ENCODE measurements at regions not wholly inside any gene's neighbourhood (a gene's known extent, or its start where the extent isn't known, plus 50 kb on each side); places are given as distances from the start of the nearest gene placed in this dataset.
"Not testable (repeated sequence)": the region's sequence is repeated elsewhere in the genome, so short reads cannot be mapped to it uniquely, and the experiment has no call there.

DNA sequence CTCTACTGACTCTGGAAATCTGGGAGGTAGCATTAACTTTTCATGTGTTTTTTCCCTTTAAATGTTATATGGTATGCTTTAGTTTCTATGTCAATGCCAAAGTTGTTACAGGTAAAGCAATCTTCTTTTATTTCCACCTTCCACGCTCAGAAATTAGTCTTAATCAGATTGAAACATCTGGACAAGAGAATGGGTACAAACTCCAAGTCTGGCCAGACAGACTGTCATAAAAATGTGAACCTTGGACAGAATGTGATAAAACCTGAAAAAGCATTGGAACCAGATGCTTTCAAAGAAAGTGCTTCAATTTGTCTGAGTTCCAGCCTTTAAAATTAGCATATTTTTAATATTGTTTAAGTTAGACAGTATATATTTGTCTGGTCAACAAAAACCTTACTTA lies 110.7 kb upstream of the P2RY1 start:
- no peak for DNase-seq

DNA sequence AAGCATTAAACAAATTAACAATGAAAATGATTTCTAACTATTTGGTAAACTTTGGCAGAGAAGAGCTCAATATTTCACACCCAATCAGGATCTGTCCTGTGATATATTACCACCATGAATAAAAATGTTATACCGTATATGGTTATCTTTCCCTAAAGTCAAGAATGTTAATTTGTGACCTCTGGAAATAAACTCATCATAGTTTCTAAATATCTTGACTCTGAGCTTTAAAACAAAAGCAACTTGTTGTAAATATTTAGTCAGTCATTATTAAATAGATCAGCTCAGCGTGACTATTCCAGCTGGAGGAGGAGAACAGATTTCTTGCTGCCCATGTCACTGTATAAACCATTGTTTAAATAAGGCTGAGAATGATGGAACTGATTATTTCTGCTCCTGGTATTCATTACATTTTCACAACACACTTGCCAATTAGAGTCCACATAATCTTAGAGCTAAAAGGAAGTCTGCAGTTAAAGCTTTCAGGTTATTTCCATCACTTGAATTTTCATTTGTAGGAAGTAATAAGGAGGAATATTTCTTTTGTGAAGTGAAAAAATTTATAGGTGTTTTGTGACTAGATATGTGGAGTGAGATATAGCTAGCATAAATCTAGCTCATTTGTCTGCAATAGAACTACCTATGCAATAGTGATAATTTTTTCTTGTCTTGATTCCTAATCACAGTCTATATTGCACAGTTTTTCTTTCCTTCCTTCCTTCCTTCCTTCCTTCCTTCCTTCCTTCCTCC lies 106.5 kb upstream of the P2RY1 start:
- DNase-seq = no peak

DNA sequence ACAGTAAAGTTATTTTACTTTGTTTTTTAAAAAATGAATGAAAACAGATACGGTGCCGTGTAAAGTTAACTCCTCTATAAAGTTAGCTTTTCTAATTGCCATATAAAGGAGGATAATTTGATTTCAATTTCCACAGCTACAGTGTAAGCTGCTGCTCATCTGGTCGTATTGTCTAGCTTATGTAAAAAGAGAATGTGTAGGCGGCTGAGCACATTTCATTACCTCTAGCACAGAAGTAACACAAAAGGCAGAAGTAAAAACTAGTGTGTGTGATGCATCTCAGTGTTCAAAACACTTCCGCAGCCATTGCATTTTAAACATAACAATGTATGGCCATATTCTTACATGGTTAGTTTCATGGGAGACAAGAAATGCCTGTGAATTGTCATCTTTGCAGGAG lies 105.0 kb upstream of the P2RY1 start:
- no peak for DNase-seq

DNA sequence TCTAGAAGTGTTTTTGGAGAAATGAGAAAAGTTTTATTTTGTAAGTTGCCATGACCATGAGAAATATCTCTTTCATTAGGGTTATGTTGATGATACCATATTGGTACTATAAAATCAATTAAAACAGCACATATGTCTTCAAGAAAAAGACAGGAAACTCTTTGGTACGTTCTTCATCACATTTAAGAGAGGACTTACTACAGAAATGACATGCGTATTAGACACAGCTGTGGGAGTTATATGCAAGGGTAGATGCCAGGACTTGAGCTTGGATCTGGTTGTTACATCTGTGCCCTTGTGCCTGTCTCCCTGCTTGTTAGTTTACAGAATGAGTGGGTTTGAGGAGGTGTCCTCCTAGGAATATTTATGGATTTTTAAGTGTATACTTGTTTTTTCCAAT lies 103.4 kb upstream of the P2RY1 start:
- no peak for DNase-seq

DNA sequence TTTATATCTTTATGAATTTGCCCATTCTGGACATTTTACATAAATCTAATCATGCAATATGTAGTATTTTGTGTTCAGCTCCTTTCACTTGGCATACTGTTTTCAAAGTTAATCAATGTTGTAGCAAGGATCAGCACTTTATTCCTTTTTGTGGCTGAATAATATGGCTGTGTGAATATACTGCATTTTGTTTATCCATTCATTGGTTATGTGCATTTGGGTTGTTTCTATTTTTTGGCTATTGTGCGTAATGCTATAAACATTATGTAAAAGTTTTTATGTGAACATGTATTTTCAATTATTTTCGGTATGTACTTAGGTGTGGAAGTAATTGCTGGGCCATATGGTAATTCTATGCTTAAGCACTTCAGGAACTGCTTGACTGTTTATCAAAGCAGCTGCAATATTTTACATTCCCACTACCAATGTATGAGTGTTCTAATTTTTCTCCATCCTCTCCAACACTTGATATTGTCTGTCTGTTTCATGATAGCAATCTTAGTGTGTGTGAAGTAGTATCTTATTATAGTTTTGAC lies 101.3 kb upstream of the P2RY1 start:
- no peak for DNase-seq

DNA sequence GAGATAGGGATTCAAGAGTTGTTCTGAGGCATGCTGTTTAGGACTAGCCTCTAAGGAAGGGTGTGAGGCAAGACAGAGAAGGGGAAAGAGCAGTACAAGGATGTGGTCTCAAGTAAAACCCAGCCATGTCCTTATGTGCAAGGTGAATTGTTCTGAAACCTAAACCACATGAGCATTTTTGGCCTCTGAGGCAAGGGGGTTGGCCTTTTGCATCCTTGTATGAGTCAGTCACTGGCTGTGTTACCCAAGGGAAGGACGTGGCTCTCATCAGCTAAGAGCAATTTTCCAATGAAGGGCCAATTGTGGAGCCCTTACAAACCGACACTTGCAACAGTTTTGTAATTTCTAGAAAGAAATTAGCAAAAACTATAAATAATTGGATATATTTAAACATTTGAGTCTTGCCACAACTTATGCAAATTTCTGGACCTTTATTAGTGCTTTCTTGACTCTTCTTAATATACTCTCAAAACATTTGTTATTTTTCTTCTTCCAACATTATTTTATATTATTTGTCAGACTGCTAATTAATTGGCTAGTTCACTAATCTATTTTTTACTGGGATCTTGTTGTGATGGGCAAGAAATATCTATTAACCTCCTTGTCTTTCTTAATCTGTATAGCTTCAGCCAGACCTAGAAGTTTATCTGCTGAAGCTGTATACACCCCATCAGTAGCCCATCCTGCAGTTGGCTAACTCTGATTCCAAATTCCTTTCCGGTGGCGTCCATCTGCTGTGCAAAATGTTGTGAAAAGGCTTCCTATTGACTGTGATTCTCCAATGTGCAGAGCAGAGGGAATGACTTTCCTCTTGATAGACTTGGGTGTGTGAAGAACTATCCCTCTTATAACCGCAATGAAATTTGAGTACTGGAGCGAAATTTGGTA lies 97.7 kb upstream of the P2RY1 start:
- peak in 1 of 2 experiments; percentile 4 for DNase-seq

DNA sequence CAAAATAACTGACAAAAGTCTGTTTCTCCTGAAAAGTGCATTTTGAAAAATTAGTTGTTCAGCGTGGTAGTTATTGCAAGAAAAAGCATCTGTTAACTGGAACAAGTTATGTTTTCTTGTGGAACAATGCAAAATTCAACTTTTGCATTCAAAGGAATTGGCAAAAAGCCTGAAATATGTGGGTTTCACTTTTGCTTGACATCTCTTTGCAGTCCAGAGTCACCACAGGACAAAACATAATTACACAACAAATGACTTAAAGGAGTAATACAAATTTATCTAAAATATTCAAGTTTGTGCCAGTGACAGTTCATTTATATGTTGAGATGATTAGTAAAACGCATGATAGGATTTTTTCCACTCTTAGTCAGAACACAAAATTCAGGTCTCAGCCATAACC lies 96.3 kb upstream of the P2RY1 start:
- no peak for DNase-seq

DNA sequence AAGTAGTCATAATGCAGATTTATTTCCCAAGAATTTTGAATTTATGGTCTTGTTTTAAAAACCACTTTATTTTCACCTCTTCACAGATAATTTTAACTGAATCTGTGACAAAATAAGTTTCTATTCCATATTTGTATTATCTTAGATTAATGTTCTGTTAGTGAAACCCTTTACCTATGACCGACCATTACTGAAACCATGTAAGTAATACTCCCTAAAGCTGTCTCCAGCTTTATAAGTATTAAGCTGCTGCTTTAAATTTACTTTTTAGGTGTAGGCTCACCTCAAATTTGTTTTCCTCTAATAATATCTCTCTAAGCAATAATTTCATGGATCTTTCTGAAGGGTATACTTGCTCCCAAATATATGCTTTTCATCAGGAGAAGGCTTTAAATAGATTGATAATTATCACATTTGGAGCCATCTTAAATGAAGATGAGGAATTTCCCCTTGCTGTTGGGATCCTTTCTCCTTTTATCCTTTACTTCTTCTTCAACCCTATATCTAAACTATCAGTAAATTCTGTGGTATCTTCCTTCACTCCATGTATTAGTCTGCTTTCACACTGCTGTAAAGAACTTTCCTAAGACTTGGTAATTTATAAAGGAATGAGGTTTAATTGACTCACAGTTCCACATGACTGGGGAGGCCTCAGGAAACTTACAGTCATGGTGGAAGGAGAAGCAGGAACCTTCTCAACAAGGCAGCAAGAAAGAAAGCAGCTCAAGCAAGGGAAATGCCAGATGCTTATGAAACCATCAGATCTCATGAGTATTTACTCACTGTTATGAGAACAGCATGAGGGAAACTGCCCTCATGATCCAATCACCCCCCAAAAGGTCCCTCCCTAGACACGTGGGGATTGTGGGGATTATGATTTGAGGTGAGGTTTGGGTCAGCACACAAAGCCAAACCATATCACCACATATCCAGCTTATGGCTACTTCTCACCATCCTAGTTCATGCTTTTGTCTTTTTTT lies 92.3 kb upstream of the P2RY1 start:
- no peak for DNase-seq

DNA sequence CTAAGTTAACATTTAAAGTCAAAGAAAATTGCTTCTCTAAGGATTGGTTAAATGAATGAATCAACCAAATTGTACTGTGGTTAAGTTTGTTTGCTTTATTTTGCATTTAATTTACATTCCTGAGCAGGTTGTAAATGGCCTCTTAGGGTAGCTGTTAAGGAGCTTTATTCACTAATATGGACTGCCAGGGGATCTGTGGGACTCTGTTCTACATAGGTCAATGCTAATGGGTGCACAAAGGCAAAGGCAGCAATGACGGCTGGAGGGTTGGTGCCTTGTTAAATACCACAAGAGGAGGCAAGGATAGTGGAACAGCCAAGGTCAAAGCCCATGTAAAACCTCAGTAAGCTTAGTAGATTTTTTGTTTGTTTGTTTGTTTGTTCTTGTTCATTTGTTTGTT lies 89.3 kb upstream of the P2RY1 start:
- no peak for DNase-seq

DNA sequence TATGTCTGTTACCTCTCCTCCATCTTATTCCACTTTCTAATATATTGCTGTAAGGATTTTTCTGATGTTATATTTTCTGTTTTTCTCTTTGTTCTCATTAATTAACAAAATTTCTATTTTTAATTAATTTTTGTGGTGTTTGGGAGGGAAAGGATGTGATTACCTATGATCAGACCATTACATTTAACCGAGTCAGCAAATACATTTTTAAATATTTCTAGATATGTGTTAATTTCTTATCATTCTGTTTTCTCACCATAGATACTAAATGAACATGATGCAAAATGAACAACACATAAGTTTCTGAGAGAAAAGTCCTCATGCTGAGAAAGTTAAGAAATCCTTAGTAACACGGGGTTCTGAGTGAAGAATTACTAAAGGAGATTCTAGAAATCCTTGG lies 80.6 kb upstream of the P2RY1 start:
- DNase-seq = no peak

DNA sequence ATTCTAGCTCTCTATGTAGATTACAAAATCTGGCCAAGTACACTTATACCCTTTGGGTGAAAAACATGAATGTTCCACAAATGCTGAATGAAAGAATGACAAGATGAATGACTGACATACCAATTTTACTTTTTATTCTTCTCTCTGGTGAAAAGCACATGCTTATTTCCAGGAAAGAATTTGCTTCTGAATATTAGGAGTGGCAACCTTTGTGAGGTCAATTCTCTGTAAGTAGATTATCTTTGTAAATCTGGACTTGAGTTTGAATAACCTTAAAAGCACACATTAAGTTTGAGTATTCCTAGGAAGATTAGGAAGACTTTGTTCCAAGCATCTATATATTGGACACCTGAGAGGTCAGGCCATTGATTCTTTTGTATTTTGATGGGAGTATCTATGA lies 78.1 kb upstream of the P2RY1 start:
- no peak for DNase-seq

DNA sequence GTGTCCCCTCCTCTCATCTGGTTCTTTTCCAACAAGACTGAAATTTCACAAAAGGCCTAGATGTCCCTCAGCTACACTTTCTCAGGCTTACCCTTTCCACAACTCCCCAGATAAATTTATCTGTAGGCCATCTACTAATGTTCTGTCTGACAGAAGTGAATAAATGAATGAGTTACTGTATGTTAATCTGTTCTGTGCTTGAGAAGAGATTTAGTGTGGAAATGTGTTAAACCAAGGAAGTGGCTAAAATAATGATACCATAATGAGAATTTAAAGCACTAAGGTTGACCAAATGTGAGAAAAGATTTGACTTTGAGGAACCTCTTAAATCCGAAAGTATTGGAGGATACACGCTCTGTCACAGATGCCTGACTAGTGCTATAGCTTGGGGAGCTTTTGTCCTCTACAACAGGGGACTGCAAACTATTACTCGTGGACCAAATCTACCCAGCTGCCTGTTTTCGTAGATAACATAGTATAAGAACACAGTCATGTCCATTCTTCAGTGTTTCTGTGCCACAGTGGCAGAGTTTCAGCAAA lies 74.8 kb upstream of the P2RY1 start:
- no peak for DNase-seq

DNA sequence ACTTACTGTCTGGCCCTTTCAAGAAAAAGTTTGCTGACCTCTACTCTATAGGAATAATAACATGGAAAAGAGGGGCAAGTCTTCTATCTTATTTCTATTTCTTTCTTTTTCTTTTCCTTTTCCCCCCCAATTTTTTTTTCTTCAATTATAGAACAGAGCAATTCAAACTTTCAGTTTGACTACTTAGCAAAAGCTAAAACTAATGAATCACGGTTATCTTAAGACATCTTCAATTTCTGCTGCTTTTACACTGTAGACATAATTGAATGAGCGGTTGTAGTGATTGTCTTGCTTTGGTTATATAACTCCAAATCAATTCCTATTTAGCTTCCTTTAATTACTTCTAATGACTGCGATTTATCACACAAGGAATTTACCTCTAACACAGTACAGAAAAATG lies 74.3 kb upstream of the P2RY1 start:
- no peak for DNase-seq

DNA sequence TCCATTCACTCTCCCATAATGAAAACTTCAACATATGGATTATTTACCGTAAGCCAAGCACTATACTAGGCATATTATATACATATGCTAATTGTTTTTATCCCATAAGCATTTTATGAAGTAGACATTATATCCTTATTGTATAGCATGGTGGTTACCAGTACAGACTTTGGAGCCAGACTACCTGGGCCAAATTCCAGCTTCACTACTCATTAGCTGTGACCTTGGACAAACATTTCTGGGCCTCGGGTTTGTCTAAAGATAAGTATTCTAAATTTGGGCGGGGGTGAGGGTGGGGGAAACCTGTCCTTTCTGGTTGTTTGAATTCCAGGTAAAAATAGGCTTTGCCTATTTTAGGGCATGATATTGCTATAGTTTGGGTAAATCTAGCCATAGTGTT lies 66.5 kb upstream of the P2RY1 start:
- no peak for DNase-seq

DNA sequence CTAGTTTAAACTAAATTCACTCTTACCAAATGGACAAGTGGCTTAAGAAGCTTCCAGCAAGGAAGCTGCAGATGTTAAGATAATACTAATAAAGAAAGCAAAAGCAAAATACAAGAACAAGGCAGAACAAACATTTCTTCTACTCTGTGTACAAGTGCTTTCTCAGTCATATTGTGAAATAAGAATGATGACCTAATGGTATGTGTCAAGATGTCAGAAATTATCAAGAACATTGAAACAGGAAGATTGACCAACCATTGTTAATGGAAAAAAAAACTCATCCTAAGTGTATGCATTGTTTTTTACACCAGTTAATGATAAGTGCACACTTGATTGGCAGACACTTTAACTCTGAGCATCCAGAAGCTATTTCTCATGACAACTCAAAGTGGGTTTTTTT lies 65.4 kb upstream of the P2RY1 start:
- no peak for DNase-seq

DNA sequence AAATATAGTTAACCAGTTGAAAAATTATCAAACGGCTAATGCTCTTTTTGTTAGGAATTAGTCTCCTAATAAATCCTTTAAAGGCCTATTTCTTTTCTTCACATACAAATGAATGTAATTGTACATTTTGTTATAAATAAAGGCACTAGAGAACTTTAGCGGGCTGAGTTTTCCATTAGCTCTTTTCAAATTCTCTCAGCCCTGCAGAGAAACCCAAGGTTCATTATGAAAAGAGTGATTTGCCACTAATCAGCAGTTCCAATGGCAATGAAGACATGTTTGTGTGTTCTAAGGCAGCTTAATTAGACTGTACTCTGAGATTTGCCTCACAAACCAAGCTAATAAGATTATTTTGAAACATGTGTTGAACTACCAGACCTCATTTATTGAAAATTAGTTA lies 64.6 kb upstream of the P2RY1 start:
- no peak for DNase-seq

DNA sequence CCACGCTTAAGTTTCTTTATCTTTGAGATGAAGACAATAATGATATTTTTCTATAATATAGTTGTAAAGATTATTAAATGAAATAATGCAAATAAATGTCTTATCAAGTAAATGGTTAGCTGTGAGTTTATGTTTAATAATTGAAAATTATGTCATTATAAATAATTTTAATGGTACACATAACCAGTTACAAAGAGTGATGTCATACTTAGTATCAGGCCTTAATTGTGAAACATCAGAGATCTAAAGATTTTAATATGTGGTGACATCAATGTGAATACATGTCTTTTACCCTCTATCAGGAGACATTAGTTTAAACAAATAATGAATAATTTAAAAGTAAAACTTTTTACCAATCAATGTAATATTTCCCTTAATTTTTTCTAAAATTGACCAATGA lies 63.8 kb upstream of the P2RY1 start:
- DNase-seq = no peak

DNA sequence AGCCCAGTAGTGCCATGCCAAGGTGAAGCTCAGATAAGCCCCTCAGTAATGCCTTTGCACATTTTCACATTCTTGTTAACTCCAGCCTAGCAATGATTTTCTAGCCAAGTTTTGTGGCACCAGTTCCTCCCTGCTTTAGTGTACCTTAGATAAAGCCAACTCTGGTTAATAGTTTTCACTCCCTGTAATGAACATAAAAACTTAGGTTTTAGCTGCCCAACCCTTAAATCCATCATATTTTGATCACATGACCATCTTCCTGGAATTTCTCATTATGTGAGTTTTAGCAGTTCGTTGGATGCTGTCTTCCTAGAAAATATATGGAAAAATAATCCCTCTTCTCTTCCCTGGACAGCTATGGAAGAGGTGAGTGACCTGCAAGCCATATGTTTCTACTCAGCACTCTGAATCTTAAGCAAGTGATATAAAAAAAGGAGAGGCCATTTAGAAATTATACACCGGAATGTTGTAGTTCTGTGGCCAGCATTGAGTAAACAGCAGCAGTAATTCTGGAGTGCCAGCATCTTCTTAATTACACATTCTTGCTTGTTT lies 62.2 kb upstream of the P2RY1 start:
- DNase-seq = no peak

DNA sequence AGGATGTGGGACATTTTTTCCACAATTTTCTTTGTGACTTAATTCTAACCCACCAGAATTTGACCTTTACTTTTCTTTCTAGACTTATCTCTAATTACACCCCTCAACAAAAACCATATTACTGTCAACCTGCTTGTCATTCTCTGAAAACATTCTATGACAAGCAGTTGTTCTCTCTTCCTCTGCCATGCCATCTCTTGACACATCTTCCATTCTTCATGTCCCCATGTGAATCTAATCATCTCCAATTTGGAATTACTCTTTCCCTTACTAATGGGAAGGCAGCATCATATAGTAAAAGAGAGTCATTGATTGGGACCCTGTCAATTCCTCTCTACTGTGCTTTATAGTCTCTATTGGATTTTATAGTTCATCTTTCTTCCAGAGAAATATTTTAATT lies 61.3 kb upstream of the P2RY1 start:
- DNase-seq = no peak

DNA sequence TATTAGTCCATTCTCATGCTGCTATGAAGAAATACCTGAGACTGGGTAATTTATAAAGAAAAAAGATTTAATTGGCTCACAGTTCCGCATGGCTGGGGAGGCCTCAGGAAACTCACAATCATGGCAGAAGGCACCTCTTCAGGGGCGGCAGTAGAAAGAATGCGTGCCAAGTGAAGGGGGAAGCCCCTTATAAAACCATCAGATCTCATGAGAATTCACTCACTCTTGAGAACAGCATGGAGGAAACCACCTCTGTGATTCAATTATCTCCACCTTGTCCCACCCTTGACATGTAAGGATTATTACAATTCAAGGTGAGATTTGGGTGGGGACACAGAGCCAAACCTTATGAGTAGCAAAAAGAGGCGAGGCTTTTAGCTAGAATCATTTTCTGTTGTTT lies 60.7 kb upstream of the P2RY1 start:
- not testable (repeated sequence) for DNase-seq

DNA sequence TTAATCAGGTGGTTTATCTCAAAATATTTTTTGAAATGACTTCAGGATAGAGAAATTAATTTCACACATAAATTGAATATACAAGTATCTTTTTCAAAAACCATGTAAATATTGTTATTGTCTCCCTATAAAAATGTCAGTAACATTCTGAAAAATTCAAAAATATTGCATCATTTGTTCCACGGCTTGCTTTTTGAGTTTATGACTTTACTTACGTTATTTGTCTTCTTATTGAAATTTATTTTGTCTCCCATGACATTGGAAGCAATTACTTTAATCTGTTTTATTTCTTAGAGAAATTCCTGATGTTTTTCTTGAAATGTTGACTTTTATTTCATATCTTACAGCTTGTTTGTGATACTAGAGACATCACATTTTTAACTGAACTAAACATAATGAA lies 56.9 kb upstream of the P2RY1 start:
- no peak for DNase-seq

DNA sequence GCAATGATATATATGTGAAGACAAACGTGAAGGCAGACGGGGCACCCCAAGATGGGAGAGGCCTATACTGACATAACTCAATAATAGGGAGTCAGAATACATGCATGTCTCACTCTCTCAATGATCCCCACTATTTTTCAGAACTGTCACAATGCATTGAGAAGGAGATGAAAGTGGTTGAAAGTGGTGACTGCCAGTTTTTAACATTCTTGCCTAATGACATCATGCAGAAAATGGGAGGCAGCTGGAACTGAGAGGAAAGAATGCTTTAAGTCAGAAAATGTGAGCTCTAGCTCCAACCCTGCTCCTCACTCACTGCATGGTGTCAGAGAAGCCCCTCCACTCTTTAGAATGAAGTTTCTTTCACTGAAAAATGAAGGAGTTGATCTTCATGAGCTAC lies 55.3 kb upstream of the P2RY1 start:
- no peak for DNase-seq
